HepG2 (cell line): ENCODE measurements at regions not wholly inside any gene's neighbourhood (a gene's known extent, or its start where the extent isn't known, plus 50 kb on each side); places are given as distances from the start of the nearest gene placed in this dataset.

Experiments used
- ATF1 ChIP-seq: IDR thresholded peaks from 2 replicates; pipeline ENCODE4 v1.6.1; 2016; ENCODE audit warnings: mild to moderate bottlenecking, control low read depth
- CENPT ChIP-seq: sonication (generic); formaldehyde crosslinking; IDR thresholded peaks from 2 replicates; pipeline ENCODE4 v1.8.0; 2022; ENCODE audit warnings: low read depth, mild to moderate bottlenecking, moderate library complexity, missing genetic modification reagents
- ELF3 ChIP-seq: IDR thresholded peaks from 2 replicates; pipeline ENCODE4 v1.6.1; 2016; ENCODE audit warnings: missing genetic modification reagents, missing compliant biosample characterization
- FOXP4 ChIP-seq: sonication (generic); formaldehyde crosslinking; IDR thresholded peaks from 2 replicates; pipeline ENCODE4 v1.4.0; 2020; ENCODE audit warnings: missing genetic modification reagents
- FUBP1 ChIP-seq: sonication (generic); formaldehyde crosslinking; IDR thresholded peaks from 2 replicates; pipeline ENCODE4 v1.5.1; 2020; ENCODE audit warnings: missing genetic modification reagents, mild to moderate bottlenecking, borderline replicate concordance
- HNF4A ChIP-seq: sonication (generic); formaldehyde crosslinking; IDR thresholded peaks from 2 replicates; pipeline ENCODE4 v1.4.0; 2020; ENCODE audit warnings: missing genetic modification reagents
- KLF11 ChIP-seq: IDR thresholded peaks from 2 replicates; pipeline ENCODE4 v1.6.1; 2016; ENCODE audit warnings: missing compliant biosample characterization
- ONECUT2 ChIP-seq: sonication (generic); formaldehyde crosslinking; IDR thresholded peaks from 2 replicates; pipeline ENCODE4 v1.4.0; 2020; ENCODE audit warnings: missing genetic modification reagents
- PAXIP1 ChIP-seq: sonication (generic); formaldehyde crosslinking; conservative IDR thresholded peaks from 2 replicates; pipeline ENCODE4 v1.4.0; 2020; ENCODE audit warnings: mild to moderate bottlenecking, missing genetic modification reagents, moderate library complexity
- PHF21A ChIP-seq: sonication (generic); formaldehyde crosslinking; IDR thresholded peaks from 2 replicates; pipeline ENCODE4 v1.5.0; 2020; ENCODE audit warnings: mild to moderate bottlenecking, missing genetic modification reagents
- REPIN1 ChIP-seq: sonication (generic); formaldehyde crosslinking; IDR thresholded peaks from 2 replicates; pipeline ENCODE4 v1.8.0; 2022; ENCODE audit warnings: missing genetic modification reagents, low read depth, mild to moderate bottlenecking, borderline replicate concordance
- RXRB ChIP-seq: IDR thresholded peaks from 2 replicates; pipeline ENCODE4 v1.6.1; 2016; ENCODE audit warnings: borderline replicate concordance, missing genetic modification reagents, missing compliant biosample characterization
- SAP130 ChIP-seq: IDR thresholded peaks from 2 replicates; pipeline ENCODE4 v1.6.1; 2016; ENCODE audit warnings: low read depth
- SMAD1 ChIP-seq: sonication (generic); formaldehyde crosslinking; IDR thresholded peaks from 2 replicates; pipeline ENCODE4 v1.4.0; 2020; ENCODE audit warnings: missing genetic modification reagents, low read depth, mild to moderate bottlenecking, borderline replicate concordance
- ZFP1 ChIP-seq: IDR thresholded peaks from 2 replicates; pipeline ENCODE4 v1.6.1; 2016
- ZKSCAN8 ChIP-seq: IDR thresholded peaks from 2 replicates; pipeline ENCODE4 v1.6.1; 2016; ENCODE audit warnings: borderline replicate concordance, missing genetic modification reagents, missing compliant biosample characterization
- ZNF263 ChIP-seq: sonication (generic); formaldehyde crosslinking; IDR thresholded peaks from 2 replicates; pipeline ENCODE4 v1.4.0; 2020; ENCODE audit warnings: missing genetic modification reagents
- ZNF607 ChIP-seq: sonication (generic); formaldehyde crosslinking; IDR thresholded peaks from 2 replicates; pipeline ENCODE4 v1.5.1; 2020; ENCODE audit warnings: missing genetic modification reagents, mild to moderate bottlenecking, borderline replicate concordance
- ZNF710 ChIP-seq: sonication (generic); formaldehyde crosslinking; IDR thresholded peaks from 2 replicates; pipeline ENCODE4 v1.5.0; 2020; ENCODE audit warnings: mild to moderate bottlenecking, missing genetic modification reagents, borderline replicate concordance

GRCh38 chr6:106787327-106788196, 158.2 kb downstream of the QRSL1 start (continued):
- TF ChIP-seq ATF1 (CRISPR knock-in tag), result 0 out of 2 replicates have a peak, but pooled peaks have one; percentile 32
- peak; percentile 47; the same call in 1 of the 2 replicates for TF ChIP-seq ELF3 (CRISPR knock-in tag)
- peak; percentile 63 for TF ChIP-seq PAXIP1 (CRISPR knock-in tag)
- TF ChIP-seq SAP130 (CRISPR knock-in tag), result 0 out of 2 replicates have a peak, but pooled peaks have one; percentile 53
- TF ChIP-seq ONECUT2 (CRISPR knock-in tag), result 0 out of 2 replicates have a peak, but pooled peaks have one; percentile 18
- 0 out of 2 replicates have a peak, but pooled peaks have one; percentile 24 for TF ChIP-seq PHF21A (CRISPR knock-in tag)
- peak; percentile 63 for TF ChIP-seq HNF4A (CRISPR knock-in tag)
- no peak for TF ChIP-seq CENPT (CRISPR knock-in tag)
- TF ChIP-seq ZFP1 (CRISPR knock-in tag), result 0 out of 2 replicates have a peak, but pooled peaks have one; percentile 40
- peak; percentile 70; the same call in 1 of the 2 replicates for TF ChIP-seq FOXP4 (CRISPR knock-in tag)
- TF ChIP-seq SMAD1 (CRISPR knock-in tag), result no peak
- TF ChIP-seq RXRB, result peak; percentile 23; the same call in 1 of the 2 replicates
- no peak for TF ChIP-seq FUBP1
- peak; percentile 55; the same call in 1 of the 2 replicates for TF ChIP-seq REPIN1 (CRISPR knock-in tag)
- no peak for TF ChIP-seq ZNF710 (CRISPR knock-in tag)
- TF ChIP-seq ZKSCAN8 (CRISPR knock-in tag), result peak; percentile 100
- TF ChIP-seq ZNF607 (CRISPR knock-in tag), result 0 out of 2 replicates have a peak, but pooled peaks have one; percentile 40
- 0 out of 2 replicates have a peak, but pooled peaks have one; percentile 31 for TF ChIP-seq KLF11
- no peak for TF ChIP-seq ZNF263 (CRISPR knock-in tag)
